HUES6 (cell line): ENCODE measurements at regions not wholly inside any gene's neighbourhood (a gene's known extent, or its start where the extent isn't known, plus 50 kb on each side); places are given as distances from the start of the nearest gene placed in this dataset.

ENCODE experiments used
- H3K27ac ChIP-seq: 2 replicates; pipeline ENCODE4 v1.7.0; 2013; ENCODE audit warnings: low read depth, mild to moderate bottlenecking, low read length, inconsistent platforms
- H3K27me3 ChIP-seq: 2 replicates; pipeline ENCODE4 v1.6.1; 2013; ENCODE audit warnings: low read length; ENCODE audit not compliant: control insufficient read depth, insufficient read depth
- H3K36me3 ChIP-seq: 2 replicates; pipeline ENCODE4 v1.6.1; 2013; ENCODE audit warnings: low read length; ENCODE audit not compliant: control insufficient read depth, insufficient read depth
- H3K4me1 ChIP-seq: 2 replicates; pipeline ENCODE4 v1.6.1; 2013; ENCODE audit warnings: low read length; ENCODE audit not compliant: control insufficient read depth, insufficient read depth
- H3K4me3 ChIP-seq: 2 replicates; pipeline ENCODE4 v1.5.1; 2013; ENCODE audit warnings: low read depth, low read length
- H3K9ac ChIP-seq: one replicate; pipeline ENCODE4 v1.6.1; 2013; ENCODE audit warnings: mild to moderate bottlenecking, low read length
- H3K9me3 ChIP-seq: 2 replicates; pipeline ENCODE4 v1.6.1; 2013; ENCODE audit warnings: low read depth, low read length; ENCODE audit not compliant: control insufficient read depth, insufficient read depth

GRCh38 chr5:7053528-7054209 lies 340.4 kb downstream of the TENT4A start:
- Histone ChIP-seq H3K27ac (no peak overlapping the region), H3K36me3 (no peaks in the 10 kb centered on the region), H3K4me1 (no peaks in the 10 kb centered on the region; the same call in 1 of the 2 replicates), H3K9ac (no peak overlapping the region), H3K4me3 (no peak overlapping the region), H3K9me3 (no peaks in the 10 kb centered on the region), H3K27me3 (no peaks in the 10 kb centered on the region)

- Histone ChIP-seq H3K27me3 (no peaks in the 10 kb centered on the region), H3K4me1 (no peaks in the 10 kb centered on the region), H3K36me3 (no peaks in the 10 kb centered on the region), H3K27ac (no peak overlapping the region), H3K9me3 (peaks cover 7% of the 10 kb centered on the region; the same call in 1 of the 2 replicates), H3K4me3 (no peak overlapping the region), H3K9ac (no peak overlapping the region)
These were observed 329.3 kb upstream of the ADCY2 start for GRCh38 chr5:7066471-7067235.

- Histone ChIP-seq H3K4me3 (no peak overlapping the region), H3K27ac (no peak overlapping the region), H3K9ac (no peak overlapping the region), H3K27me3 (no peaks in the 10 kb centered on the region), H3K36me3 (no peaks in the 10 kb centered on the region), H3K4me1 (no peaks in the 10 kb centered on the region), H3K9me3 (0 out of 2 replicates have a peak, but pooled peaks cover 3% of the 10 kb centered on the region)
These were observed 327.8 kb upstream of the ADCY2 start for GRCh38 chr5:7068156-7068555.

- Histone ChIP-seq H3K9me3 (no peaks in the 10 kb centered on the region), H3K9ac (no peak overlapping the region), H3K36me3 (no peaks in the 10 kb centered on the region), H3K4me1 (no peaks in the 10 kb centered on the region), H3K4me3 (no peak overlapping the region), H3K27ac (no peak overlapping the region), H3K27me3 (no peaks in the 10 kb centered on the region)
These were observed 327.0 kb upstream of the ADCY2 start for GRCh38 chr5:7068899-7069298.

- no peaks in the 10 kb centered on the region for H3K27me3 ChIP-seq
- no peak overlapping the region for H3K4me3 ChIP-seq
- H3K9me3 ChIP-seq: no peaks in the 10 kb centered on the region
- no peak overlapping the region for H3K27ac ChIP-seq
- peaks cover 5% of the 10 kb centered on the region for H3K4me1 ChIP-seq
- no peak overlapping the region for H3K9ac ChIP-seq
- no peaks in the 10 kb centered on the region for H3K36me3 ChIP-seq
These were observed 323.8 kb upstream of the ADCY2 start for GRCh38 chr5:7072188-7072587.

- Histone ChIP-seq H3K27ac (no peak overlapping the region), H3K4me3 (no peak overlapping the region), H3K36me3 (no peaks in the 10 kb centered on the region), H3K9ac (no peak overlapping the region), H3K4me1 (peaks cover 16% of the 10 kb centered on the region), H3K9me3 (no peaks in the 10 kb centered on the region), H3K27me3 (no peaks in the 10 kb centered on the region)
These were observed 322.3 kb upstream of the ADCY2 start for GRCh38 chr5:7073666-7074065.

GRCh38 chr5:7074176-7074575 lies 321.8 kb upstream of the ADCY2 start:
- H3K9ac ChIP-seq: no peak overlapping the region
- H3K9me3 ChIP-seq: no peaks in the 10 kb centered on the region
- H3K27me3 ChIP-seq: no peaks in the 10 kb centered on the region
- H3K36me3 ChIP-seq: no peaks in the 10 kb centered on the region
- H3K4me1 ChIP-seq: peaks cover 20% of the 10 kb centered on the region
- no peak overlapping the region for H3K27ac ChIP-seq
- H3K4me3 ChIP-seq: no peak overlapping the region

GRCh38 chr5:7075470-7075869 lies 320.5 kb upstream of the ADCY2 start:
- no peaks in the 10 kb centered on the region for H3K27me3 ChIP-seq

GRCh38 chr5:7078101-7078500 lies 317.8 kb upstream of the ADCY2 start:
- Histone ChIP-seq H3K27me3 (no peaks in the 10 kb centered on the region), H3K36me3 (no peaks in the 10 kb centered on the region), H3K4me3 (no peak overlapping the region), H3K4me1 (peaks cover 43% of the 10 kb centered on the region), H3K9me3 (no peaks in the 10 kb centered on the region), H3K9ac (no peak overlapping the region), H3K27ac (no peak overlapping the region)

More at GRCh38 chr5:7075470-7075869, 320.5 kb upstream of the ADCY2 start:
- Histone ChIP-seq H3K36me3 (no peaks in the 10 kb centered on the region), H3K9me3 (no peaks in the 10 kb centered on the region), H3K4me3 (no peak overlapping the region), H3K4me1 (peaks cover 32% of the 10 kb centered on the region), H3K9ac (no peak overlapping the region), H3K27ac (no peak overlapping the region)

- H3K36me3 ChIP-seq: no peaks in the 10 kb centered on the region
- no peak overlapping the region for H3K4me3 ChIP-seq
- no peaks in the 10 kb centered on the region for H3K27me3 ChIP-seq
- no peak overlapping the region for H3K9ac ChIP-seq
- no peak overlapping the region for H3K27ac ChIP-seq
- H3K9me3 ChIP-seq: no peaks in the 10 kb centered on the region
- peaks cover 43% of the 10 kb centered on the region for H3K4me1 ChIP-seq
These were observed 317.0 kb upstream of the ADCY2 start for GRCh38 chr5:7078901-7079300.

- no peak overlapping the region for H3K4me3 ChIP-seq
- no peak overlapping the region for H3K27ac ChIP-seq
- H3K9ac ChIP-seq: no peak overlapping the region
- H3K27me3 ChIP-seq: no peaks in the 10 kb centered on the region
- peaks cover 40% of the 10 kb centered on the region for H3K4me1 ChIP-seq
- no peaks in the 10 kb centered on the region; the same call in 1 of the 2 replicates for H3K9me3 ChIP-seq
- H3K36me3 ChIP-seq: no peaks in the 10 kb centered on the region
These were observed 315.4 kb upstream of the ADCY2 start for GRCh38 chr5:7080501-7080900.
